Endothelial cell (in vitro differentiated cells): ENCODE measurements at regions not wholly inside any gene's neighbourhood (a gene's known extent, or its start where the extent isn't known, plus 50 kb on each side); places are given as distances from the start of the nearest gene placed in this dataset.

Source experiments
- DNase-seq: peaks from one replicate; pipeline ENCODE4 v3.0.0; 2021; ENCODE audit warnings: low spot score
- H3K27ac Mint-ChIP-seq: one replicate; pipeline ENCODE4 v1.8.0; 2021; ENCODE audit warnings: mixed read lengths, inconsistent platforms; ENCODE audit not compliant: unreplicated experiment
- H3K27me3 Mint-ChIP-seq: one replicate; pipeline ENCODE4 v1.8.0; 2021; ENCODE audit warnings: mild to moderate bottlenecking, moderate library complexity, mixed read lengths, inconsistent platforms; ENCODE audit not compliant: unreplicated experiment
- H3K36me3 Mint-ChIP-seq: one replicate; pipeline ENCODE4 v1.8.0; 2021; ENCODE audit warnings: mild to moderate bottlenecking, low read depth, mixed read lengths, inconsistent platforms; ENCODE audit not compliant: unreplicated experiment
- H3K4me1 Mint-ChIP-seq: one replicate; pipeline ENCODE4 v1.8.0; 2021; ENCODE audit warnings: mild to moderate bottlenecking, mixed read lengths, inconsistent platforms; ENCODE audit not compliant: unreplicated experiment
- H3K4me3 Mint-ChIP-seq: one replicate; pipeline ENCODE4 v1.8.0; 2021; ENCODE audit warnings: mild to moderate bottlenecking, mixed read lengths, inconsistent platforms; ENCODE audit not compliant: unreplicated experiment
- H3K9me3 Mint-ChIP-seq: one replicate; pipeline ENCODE4 v1.8.0; 2021; ENCODE audit warnings: mixed read lengths, inconsistent platforms; ENCODE audit not compliant: unreplicated experiment
- TF ChIP-seq, protein P1 (sequence below): fragments of 200-600 bp; sonication (generic); IDR thresholded peaks from one replicate; pipeline ENCODE4 v1.5.0; 2021; ENCODE audit warnings: antibody characterized with exemption; ENCODE audit not compliant: unreplicated experiment

DNA sequence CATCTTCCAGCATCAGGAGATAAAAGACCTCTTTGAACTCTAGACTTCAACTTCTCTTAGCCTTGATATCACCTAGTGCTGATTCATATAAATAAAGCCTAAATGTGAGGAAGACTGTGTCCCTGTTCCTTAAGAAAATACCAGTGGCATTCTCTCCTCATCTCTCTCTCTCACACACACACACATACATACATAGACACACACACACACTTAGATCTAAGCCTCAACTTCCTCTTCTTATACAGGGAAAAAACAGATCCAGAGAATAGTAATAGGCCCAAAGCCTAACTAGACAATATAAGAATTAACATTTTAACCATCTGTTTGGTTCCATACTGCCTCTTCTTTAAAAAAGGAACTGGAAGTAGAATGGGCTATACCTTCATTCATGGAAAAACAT lies 195.3 kb upstream of the NR4A3 start:
- Mint-ChIP-seq H3K36me3 (no peaks in the 10 kb centered on the region), H3K27me3 (no peaks in the 10 kb centered on the region), H3K9me3 (no peaks in the 10 kb centered on the region), H3K4me1 (no peaks in the 10 kb centered on the region), H3K4me3 (no peak overlapping the region), H3K27ac (no peak overlapping the region)
- no peak for DNase-seq
- TF ChIP-seq, protein P1, sequence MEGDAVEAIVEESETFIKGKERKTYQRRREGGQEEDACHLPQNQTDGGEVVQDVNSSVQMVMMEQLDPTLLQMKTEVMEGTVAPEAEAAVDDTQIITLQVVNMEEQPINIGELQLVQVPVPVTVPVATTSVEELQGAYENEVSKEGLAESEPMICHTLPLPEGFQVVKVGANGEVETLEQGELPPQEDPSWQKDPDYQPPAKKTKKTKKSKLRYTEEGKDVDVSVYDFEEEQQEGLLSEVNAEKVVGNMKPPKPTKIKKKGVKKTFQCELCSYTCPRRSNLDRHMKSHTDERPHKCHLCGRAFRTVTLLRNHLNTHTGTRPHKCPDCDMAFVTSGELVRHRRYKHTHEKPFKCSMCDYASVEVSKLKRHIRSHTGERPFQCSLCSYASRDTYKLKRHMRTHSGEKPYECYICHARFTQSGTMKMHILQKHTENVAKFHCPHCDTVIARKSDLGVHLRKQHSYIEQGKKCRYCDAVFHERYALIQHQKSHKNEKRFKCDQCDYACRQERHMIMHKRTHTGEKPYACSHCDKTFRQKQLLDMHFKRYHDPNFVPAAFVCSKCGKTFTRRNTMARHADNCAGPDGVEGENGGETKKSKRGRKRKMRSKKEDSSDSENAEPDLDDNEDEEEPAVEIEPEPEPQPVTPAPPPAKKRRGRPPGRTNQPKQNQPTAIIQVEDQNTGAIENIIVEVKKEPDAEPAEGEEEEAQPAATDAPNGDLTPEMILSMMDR = no peak

DNA sequence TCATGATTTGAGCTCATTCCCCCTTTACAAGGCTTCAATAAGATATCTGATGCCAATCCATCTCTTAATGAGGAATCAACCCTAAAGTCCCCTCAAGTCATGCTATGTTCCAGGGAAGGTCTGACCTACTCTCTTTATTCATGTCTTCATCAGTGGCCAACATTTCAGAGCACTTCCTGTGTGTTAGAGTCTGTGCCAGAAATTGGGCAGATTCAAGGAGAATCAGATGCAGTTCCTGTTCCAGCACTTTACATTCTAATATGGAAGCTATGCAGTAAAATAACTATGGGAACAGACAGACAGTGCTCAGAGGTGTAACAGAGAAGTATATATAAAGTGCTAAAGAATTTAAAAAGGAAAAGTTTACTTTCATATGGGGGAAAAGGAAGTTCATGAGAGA lies 193.4 kb upstream of the NR4A3 start:
- H3K4me3 Mint-ChIP-seq = no peak overlapping the region
- no peaks in the 10 kb centered on the region for H3K27me3 Mint-ChIP-seq
- H3K27ac Mint-ChIP-seq = no peak overlapping the region
- no peaks in the 10 kb centered on the region for H3K36me3 Mint-ChIP-seq
- no peaks in the 10 kb centered on the region for H3K4me1 Mint-ChIP-seq
- H3K9me3 Mint-ChIP-seq = no peaks in the 10 kb centered on the region
- TF ChIP-seq, protein P1 = no peak
- DNase-seq = no peak

DNA sequence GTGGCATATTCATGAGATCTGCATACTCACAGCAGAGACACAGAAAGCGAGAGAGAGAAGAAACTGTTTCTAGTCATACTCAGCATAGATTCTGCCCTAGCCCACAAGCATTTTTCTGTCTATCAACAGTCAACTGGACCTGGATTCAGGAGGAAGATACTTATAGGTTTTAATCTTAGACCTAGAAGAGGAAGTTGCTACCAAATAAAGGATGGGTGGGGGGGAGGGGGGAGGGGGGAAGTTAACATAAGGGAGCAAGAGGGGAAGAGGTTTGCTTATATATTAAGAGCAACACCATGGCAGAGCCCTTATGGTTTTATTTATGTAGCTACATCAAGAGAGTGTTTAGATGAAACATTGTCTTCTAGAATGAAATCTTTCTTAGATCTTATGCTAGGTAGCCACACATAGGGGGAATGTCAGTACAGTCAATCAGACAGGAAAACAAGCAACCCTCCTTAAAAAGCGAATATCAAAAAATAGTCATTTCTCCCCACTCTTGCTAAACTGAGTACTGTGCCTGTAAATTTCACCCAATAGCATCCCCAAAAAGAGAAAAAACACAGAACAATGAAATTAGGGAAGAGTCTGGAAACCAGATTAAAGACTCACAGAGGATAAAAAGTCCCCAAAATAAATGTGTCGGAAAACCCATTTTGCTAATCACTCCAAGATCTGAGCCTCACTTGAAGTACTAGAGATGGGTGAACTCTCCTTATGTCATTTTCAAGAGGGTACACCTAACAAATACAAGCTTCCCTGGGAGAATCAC lies 192.7 kb upstream of the NR4A3 start:
- no peaks in the 10 kb centered on the region for H3K36me3 Mint-ChIP-seq
- DNase-seq = no peak
- no peaks in the 10 kb centered on the region for H3K27me3 Mint-ChIP-seq
- no peak overlapping the region for H3K4me3 Mint-ChIP-seq
- H3K9me3 Mint-ChIP-seq = no peaks in the 10 kb centered on the region
- no peaks in the 10 kb centered on the region for H3K4me1 Mint-ChIP-seq
- TF ChIP-seq, protein P1 = no peak
- H3K27ac Mint-ChIP-seq = no peak overlapping the region

DNA sequence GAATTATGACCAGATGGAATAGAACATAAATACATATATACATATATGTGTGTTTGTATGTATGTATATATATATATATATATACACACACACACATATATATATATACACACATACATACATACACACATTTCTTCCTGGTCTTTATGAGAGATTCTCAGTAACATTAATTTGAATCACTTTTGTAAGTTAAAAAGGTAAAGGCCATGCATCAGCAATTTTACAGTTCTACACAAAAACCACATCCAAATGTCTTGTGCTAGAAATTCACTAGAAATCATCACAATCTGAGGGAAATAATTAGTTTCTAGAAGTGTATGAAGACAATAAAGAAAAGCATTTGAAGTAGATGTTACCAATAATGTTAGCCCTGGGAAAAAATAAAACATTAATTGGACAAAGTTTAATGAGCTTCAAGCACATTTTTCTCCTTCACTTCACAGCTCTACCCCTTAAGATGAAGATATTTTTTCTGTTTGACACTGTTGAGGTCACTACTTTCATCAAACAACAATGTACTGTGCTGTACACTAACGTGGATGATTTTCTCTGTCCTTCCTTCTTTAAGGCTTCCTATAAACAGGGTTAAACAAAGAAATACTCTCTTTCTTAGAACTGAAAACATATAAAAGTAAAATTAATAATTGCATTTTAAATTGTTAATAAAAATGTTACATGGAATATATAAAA lies 189.2 kb upstream of the NR4A3 start:
- no peaks in the 10 kb centered on the region for H3K27me3 Mint-ChIP-seq
- TF ChIP-seq, protein P1 = no peak
- no peaks in the 10 kb centered on the region for H3K9me3 Mint-ChIP-seq
- no peak overlapping the region for H3K27ac Mint-ChIP-seq
- no peak overlapping the region for H3K4me3 Mint-ChIP-seq
- no peak for DNase-seq
- H3K36me3 Mint-ChIP-seq = no peaks in the 10 kb centered on the region
- H3K4me1 Mint-ChIP-seq = no peaks in the 10 kb centered on the region

DNA sequence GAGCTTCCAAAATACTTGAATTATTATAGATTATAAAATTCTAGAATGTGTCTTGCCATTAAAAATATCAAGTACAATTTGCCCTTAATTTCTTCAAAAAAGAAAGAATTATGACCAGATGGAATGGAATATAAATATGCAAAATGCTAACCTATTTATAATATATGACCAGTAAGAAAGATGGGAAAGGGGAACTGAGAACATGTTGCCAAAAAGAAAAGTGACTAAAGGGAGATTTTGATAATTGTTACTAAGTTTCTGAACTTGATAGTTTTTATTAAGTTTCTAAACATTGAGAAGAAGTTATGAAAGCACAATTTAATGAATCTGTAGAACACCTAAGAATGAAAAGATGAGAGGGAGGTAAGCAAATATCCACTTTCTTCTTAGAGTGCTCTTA lies 188.4 kb upstream of the NR4A3 start:
- H3K36me3 Mint-ChIP-seq = no peaks in the 10 kb centered on the region
- no peaks in the 10 kb centered on the region for H3K27me3 Mint-ChIP-seq
- no peaks in the 10 kb centered on the region for H3K4me1 Mint-ChIP-seq
- no peaks in the 10 kb centered on the region for H3K9me3 Mint-ChIP-seq
- no peak for DNase-seq
- TF ChIP-seq, protein P1 = no peak
- H3K27ac Mint-ChIP-seq = no peak overlapping the region
- no peak overlapping the region for H3K4me3 Mint-ChIP-seq
